Right ventricle myocardium inferior (tissue), 1 donor: ENCODE measurements at regions not wholly inside any gene's neighbourhood (a gene's known extent, or its start where the extent isn't known, plus 50 kb on each side); places are given as distances from the start of the nearest gene placed in this dataset.

Source experiments
- ATAC-seq: fragments of 200-7000 bp; cut with Tn5 transposase; one replicate; pipeline ENCODE4 v1.9.1; 2020; ENCODE audit warnings: mild to moderate bottlenecking, moderate library complexity
- DNase-seq: peaks from one replicate; pipeline ENCODE4 v3.0.0; 2021; ENCODE audit errors: missing footprints
- intact Hi-C: fragments of 100-400 bp; cut with DNase I; formaldehyde crosslinking; loops from one replicate; pipeline ENCODE4 v1.11.0; 2022
- donor health status: DM: no; HTN: yes; CAD: no; lungs with severe emphysema.

DNA sequence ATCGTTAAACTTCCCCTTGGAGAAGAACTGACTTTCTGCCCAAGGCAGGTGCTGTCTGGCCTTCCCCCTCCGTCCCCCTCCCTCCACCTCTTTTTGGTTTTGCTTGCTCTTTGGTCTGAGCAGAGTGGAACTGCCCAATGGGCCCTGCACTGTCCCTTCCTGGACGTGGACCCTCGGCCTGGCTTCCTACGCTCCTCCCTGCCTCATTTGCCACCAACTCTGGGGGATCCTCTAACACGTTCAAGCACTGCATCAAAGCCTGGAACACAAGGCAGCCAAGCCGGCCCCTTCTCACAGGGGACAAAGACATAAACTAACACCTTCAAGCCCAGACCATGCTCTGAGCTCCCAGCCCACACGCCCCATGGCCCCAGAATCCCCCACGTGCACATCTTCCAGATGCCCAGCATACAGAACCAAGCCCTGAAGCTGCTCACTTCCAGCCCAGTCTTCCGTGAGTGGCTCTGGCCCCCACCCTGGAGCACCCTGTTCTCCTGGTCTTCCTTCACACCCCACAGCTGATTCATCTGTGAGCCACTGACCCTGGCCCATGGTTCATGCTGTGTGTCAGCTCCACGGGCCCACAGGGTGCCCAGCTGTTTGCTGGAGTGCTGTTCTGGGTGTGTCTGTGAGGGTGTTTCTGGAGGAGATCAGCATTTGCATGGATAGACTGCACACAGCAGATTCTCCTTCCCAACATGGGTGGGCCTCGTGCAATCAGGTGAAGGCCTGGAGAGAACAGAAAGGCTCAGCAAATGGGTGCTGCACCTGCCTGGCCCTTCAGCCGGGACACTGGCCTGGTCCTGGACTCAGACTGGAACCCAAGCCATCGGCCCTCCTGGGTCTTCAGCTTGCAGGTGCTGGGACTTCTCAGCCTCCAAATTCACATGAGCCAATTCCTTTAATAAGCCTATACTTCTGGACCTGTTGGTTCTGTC is 247.1 kb upstream of the SALL3 start:
- DNase-seq: peak; percentile 22
- ATAC-seq: no peak
- intact Hi-C loops: no loop called here

GRCh38 chr18:78733762-78734613 is 245.6 kb upstream of the SALL3 start:
- DNase-seq (peak; percentile 65), ATAC-seq (no peak)
- intact Hi-C loops: no loop called here

GRCh38 chr18:78734614-78734945 is 245.0 kb upstream of the SALL3 start:
- ATAC-seq (no peak), DNase-seq (no peak)
- intact Hi-C loops: no loop called here

DNA sequence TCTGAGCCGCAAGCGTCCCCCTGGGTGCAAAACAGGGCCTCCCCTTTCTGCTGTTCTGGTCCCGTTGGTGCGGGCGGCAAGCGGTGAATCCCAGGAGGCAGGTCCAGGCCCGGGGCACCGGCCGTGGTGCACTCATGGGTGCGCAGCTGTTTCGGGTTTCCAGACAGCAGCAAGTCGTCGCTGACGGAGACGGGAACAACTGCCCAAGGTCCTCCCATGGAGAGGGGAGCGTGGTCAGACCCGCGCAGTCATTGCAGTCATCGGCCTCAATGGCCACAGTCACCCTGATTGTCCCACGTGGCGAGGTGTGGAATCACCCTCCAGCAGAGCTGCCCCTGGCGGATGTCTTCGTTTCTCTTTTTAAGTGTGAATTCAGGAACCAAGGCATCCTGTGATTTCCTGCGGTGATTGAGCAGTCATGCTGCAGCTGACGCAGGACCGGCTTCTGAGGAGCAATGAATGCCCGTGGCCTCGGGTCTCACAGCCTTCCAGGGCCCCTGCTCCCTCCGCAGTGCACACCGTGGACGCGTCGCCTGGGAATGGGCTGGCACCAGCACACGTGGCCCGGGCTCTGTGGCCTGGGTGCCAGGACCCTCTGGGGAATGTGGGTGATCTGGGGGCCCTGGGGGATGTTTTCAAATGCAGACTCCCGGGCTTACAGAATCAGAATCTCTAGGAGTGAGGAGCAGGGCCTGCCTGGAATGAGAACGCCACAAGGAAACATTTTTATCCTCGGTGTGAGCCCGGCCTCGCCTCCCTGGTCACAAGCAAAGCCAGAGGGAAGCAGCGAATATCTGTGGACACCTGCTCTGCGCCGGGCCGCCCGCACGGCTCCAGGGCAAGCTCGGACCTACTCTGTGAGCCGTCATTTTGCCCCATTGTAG is 244.2 kb upstream of the SALL3 start:
- ATAC-seq (no peak), DNase-seq (peak; percentile 59)
- intact Hi-C loops: no loop called here

- intact Hi-C loops: no loop called here
- peak; percentile 54 for DNase-seq
- no peak for ATAC-seq
Observed at GRCh38 chr18:78736015-78736690, 243.5 kb upstream of the SALL3 start.

- intact Hi-C loops: no loop called here
- ATAC-seq (no peak), DNase-seq (peak; percentile 66)
Observed at GRCh38 chr18:78737006-78737915, 242.4 kb upstream of the SALL3 start.

DNA sequence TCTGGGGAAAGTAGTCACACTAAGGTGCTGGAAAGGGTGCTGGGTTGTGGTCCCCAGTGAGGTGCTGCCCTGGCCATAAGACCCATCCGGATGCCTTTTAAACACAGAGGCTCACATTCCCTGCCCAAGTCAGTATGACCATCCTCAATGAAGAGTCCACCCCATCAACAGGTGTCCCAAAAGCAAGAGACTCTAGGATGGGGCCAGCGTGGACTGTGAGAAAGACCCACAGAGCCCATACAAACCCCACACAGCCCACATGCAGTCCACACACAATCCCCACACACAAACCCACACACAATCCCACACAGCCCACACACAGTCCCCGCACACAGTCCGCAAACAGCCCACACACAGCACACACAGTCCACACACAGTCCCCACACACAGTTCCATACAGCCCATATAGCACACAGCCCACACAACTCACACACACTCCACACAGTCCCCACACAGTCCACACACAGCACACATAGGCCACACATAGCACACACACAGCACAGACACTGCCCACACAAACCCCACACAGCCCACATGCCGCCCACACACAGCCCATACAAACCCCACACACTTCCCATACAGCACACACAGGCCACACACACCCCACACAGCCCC is 241.4 kb upstream of the SALL3 start:
- ATAC-seq (no peak), DNase-seq (no peak)

DNA sequence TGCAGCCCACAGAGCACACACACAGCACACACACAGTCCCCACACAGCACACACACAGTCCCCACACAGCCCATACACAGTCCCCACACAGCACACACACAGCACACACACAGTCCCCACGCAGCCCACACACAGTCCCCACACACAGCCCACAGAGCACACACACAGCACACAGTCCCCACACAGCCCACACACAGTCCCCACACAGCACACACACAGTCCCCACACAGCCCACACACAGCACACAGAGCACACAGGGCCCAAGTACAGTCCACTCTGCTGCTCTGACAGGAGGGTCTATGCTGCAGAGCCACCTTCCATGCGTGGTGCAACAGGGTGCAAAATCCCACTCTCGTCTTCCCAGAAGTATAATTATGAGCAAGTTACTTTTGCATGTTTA is 240.5 kb upstream of the SALL3 start:
- intact Hi-C loops: no loop called here

More for the DNA sequence above, 241.4 kb upstream of the SALL3 start:
- intact Hi-C loops: no loop called here

DNA sequence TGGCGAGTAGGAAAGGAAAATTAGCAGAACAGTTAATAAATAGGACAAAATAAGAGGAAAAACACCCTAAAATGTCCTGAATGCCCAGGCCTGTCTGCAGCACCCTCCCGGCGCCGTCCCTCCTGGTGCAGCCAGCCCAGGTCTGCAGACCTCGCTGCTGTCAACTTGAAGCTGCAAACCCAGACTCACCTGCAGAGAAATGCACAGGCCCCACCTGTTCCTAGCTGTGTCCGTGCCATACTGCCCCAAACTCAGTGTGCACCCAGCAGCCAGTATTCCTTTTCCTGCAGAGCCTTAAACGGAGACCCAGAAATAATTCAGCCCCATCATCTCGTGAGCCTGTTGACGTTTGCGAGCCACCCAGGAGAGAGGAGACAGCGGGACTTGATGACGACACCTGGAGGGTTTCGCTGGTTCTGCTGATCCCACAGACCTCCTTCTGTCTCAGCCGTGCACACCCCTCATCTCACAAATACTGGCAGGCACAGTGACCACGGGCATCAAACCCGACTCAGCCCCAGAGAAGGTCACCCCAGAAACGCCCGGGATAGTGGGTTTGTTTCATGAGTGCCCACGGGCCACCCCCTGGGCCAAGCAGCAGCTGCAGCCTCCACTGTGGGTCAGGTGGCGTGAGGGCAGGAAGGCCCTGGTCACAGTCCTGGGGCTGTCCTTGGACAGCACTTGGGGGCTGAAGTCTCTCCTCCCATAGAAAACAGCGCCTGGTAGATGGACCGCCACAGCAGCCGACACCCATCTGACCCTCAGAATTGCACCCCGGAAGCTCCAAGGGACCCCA is 239.5 kb upstream of the SALL3 start:
- DNase-seq (peak; percentile 48), ATAC-seq (no peak)
- intact Hi-C loops: no loop called here

More for the DNA sequence above, 240.5 kb upstream of the SALL3 start:
- DNase-seq: peak; percentile 26
- ATAC-seq: no peak

DNA sequence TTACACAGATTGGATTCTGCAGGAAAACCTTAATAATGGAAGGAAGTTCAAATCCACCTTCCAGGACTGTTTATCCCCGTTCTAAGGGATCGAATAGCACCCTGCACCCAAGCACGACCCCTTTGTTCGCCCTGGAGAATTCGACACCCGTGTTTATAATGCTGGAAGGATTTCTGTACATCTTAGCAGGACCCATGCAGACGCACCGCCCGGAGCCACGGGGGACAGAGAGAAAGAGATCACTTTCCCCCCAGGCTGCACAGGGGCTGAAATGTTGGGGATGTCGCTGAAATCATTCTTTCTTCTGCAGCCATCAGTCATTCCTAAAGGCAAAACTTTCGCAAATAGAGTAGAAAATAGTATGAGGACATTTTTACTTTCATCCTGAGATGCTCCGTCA is 238.7 kb upstream of the SALL3 start:
- ATAC-seq: no peak
- intact Hi-C loops: no loop called here
- peak; percentile 58 for DNase-seq

GRCh38 chr18:78741381-78742217 is 238.0 kb upstream of the SALL3 start:
- intact Hi-C loops: no loop called here
- DNase-seq: peak; percentile 56
- no peak for ATAC-seq

DNA sequence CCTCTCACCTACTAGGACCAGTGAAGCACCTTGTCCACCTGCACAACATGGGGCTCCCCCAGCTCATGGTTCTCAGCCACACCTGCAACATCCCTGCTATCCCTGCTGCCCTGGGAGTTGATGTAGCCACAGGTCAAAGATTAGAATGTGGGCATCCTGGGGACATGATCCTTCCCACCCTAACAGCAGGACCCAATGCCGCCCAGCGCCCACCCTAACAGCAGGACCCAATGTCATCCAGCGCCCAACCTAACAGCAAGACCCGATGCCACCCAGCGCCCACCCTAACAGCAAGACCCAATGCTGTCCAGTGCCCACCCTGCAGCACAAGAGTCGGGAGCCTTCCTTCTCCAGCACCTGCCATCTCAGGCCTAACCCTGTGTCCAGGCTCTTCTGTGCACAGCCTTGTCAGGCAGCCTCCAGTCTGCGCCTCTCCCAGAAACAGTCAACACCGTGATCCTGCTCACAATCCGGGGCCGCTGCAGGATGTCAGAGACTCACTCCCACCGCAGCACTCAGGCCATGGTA is 237.3 kb upstream of the SALL3 start:
- ATAC-seq (no peak), DNase-seq (peak; percentile 27)
- intact Hi-C loops: no loop called here

GRCh38 chr18:78743078-78743477 is 236.5 kb upstream of the SALL3 start:
- intact Hi-C loops: no loop called here
- DNase-seq: no peak

GRCh38 chr18:78751664-78752063 is 228.0 kb upstream of the SALL3 start:
- no peak for ATAC-seq
- intact Hi-C loops: no loop called here
- DNase-seq: no peak

More at GRCh38 chr18:78743078-78743477, 236.5 kb upstream of the SALL3 start:
- ATAC-seq: no peak

DNA sequence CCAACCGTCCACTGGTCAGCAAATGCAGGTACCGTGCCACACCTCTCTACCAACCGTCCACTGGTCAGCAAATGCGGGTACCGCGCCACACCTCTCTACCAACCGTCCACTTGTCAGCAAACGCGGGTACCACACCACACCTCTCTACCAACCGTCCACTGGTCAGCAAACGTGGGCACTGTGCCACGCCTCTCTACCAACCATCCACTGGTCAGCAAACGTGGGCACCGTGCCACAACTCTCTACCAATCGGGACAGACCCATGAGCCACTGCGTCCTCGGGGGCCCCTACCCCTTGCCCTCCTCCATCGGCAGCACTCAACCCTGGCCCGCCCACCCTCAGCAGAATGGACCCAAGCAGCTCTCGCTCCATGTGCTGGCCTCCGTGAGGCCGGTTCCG is 226.4 kb upstream of the SALL3 start:
- DNase-seq (no peak), ATAC-seq (no peak)
- intact Hi-C loops: no loop called here
